Chondrocyte (in vitro differentiated cells): ENCODE measurements at regions not wholly inside any gene's neighbourhood (a gene's known extent, or its start where the extent isn't known, plus 50 kb on each side); places are given as distances from the start of the nearest gene placed in this dataset.

Experiments
- DNase-seq: peaks from one replicate; pipeline ENCODE4 v3.0.0; 2021; ENCODE audit warnings: mixed read lengths, low spot score
- H3K27ac Mint-ChIP-seq: one replicate; pipeline ENCODE4 v1.8.0; 2021; ENCODE audit warnings: mild to moderate bottlenecking, moderate library complexity, mixed read lengths; ENCODE audit not compliant: unreplicated experiment
- H3K27me3 Mint-ChIP-seq: 2 replicates; pipeline ENCODE4 v1.8.0; 2021; ENCODE audit warnings: low read depth, mixed read lengths
- H3K36me3 Mint-ChIP-seq: 2 replicates; pipeline ENCODE4 v1.8.0; 2021; ENCODE audit warnings: low read depth, mixed read lengths
- H3K4me1 Mint-ChIP-seq: 2 replicates; pipeline ENCODE4 v1.8.0; 2021; ENCODE audit warnings: low read depth, mild to moderate bottlenecking, mixed read lengths
- H3K4me3 Mint-ChIP-seq: one replicate; pipeline ENCODE4 v1.8.0; 2021; ENCODE audit warnings: mild to moderate bottlenecking, moderate library complexity, mixed read lengths; ENCODE audit not compliant: unreplicated experiment
- H3K9me3 Mint-ChIP-seq: 2 replicates; pipeline ENCODE4 v1.8.0; 2021; ENCODE audit warnings: low read depth, mixed read lengths
- TF ChIP-seq, protein P1 (sequence below): fragments of 200-600 bp; sonication (generic); IDR thresholded peaks from 2 replicates; pipeline ENCODE4 v1.5.0; 2021; ENCODE audit warnings: antibody characterized with exemption, mild to moderate bottlenecking, moderate library complexity

GRCh38 chr3:118785415-118785814 is 249.2 kb downstream of the IGSF11 start:
- no peaks in the 10 kb centered on the region for H3K36me3 Mint-ChIP-seq
- H3K9me3 Mint-ChIP-seq = no peaks in the 10 kb centered on the region
- TF ChIP-seq, protein P1, sequence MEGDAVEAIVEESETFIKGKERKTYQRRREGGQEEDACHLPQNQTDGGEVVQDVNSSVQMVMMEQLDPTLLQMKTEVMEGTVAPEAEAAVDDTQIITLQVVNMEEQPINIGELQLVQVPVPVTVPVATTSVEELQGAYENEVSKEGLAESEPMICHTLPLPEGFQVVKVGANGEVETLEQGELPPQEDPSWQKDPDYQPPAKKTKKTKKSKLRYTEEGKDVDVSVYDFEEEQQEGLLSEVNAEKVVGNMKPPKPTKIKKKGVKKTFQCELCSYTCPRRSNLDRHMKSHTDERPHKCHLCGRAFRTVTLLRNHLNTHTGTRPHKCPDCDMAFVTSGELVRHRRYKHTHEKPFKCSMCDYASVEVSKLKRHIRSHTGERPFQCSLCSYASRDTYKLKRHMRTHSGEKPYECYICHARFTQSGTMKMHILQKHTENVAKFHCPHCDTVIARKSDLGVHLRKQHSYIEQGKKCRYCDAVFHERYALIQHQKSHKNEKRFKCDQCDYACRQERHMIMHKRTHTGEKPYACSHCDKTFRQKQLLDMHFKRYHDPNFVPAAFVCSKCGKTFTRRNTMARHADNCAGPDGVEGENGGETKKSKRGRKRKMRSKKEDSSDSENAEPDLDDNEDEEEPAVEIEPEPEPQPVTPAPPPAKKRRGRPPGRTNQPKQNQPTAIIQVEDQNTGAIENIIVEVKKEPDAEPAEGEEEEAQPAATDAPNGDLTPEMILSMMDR = no peak
- DNase-seq = no peak
- no peak overlapping the region for H3K27ac Mint-ChIP-seq
- no peaks in the 10 kb centered on the region for H3K4me1 Mint-ChIP-seq
- no peak overlapping the region for H3K4me3 Mint-ChIP-seq
- peaks cover 3% of the 10 kb centered on the region for H3K27me3 Mint-ChIP-seq

- Mint-ChIP-seq H3K36me3 (no peaks in the 10 kb centered on the region), H3K9me3 (no peaks in the 10 kb centered on the region), H3K27me3 (peaks cover 2% of the 10 kb centered on the region), H3K27ac (no peak overlapping the region), H3K4me3 (no peak overlapping the region), H3K4me1 (peaks cover 10% of the 10 kb centered on the region)
- TF ChIP-seq, protein P1 = no peak
- no peak for DNase-seq
Observed at GRCh38 chr3:118791246-118791645, 243.4 kb downstream of the IGSF11 start.

DNA sequence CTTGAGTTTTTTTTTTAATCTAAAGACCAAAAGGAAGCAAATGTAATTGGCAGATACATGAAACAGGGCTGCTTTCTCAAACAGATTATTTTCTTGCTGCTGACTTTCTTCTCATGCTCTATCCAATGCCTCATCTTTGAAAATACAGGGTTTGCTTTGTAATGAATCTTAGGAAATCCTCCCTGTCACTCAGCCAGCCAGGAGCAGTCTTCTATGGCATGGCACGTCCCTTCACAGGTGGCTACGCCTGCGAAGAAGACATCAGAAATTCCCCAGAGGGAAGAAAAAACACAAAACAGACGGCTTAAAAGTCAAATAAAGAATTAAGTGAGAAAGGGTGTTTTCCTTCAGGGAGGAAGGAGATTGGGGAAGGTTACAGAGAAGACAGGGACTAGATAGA is 242.5 kb downstream of the IGSF11 start:
- Mint-ChIP-seq H3K27ac (no peak overlapping the region), H3K36me3 (no peaks in the 10 kb centered on the region), H3K9me3 (no peaks in the 10 kb centered on the region), H3K4me3 (no peak overlapping the region), H3K4me1 (peaks cover 10% of the 10 kb centered on the region), H3K27me3 (peaks cover 2% of the 10 kb centered on the region)
- DNase-seq = no peak
- TF ChIP-seq, protein P1 = no peak

DNA sequence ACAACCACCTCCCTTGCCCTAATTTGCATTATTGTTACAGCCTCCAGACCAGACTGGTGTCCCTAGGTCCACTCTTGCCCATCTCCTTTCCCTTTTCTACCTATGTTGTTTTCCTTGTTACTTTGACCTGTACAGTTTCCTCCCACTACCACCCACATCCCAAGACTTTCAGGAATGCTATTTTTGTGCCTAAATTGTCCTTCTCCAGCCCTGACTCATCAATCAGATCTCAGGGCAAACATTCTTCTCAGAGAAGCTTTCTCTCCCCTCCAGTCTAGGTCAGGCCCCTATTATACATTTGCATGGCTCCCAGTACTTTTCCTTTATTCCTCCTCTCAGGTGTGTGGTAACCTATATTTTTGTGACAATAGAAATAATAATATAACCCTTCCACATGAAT is 241.5 kb downstream of the IGSF11 start:
- peaks cover 2% of the 10 kb centered on the region for H3K27me3 Mint-ChIP-seq
- H3K27ac Mint-ChIP-seq = no peak overlapping the region
- no peaks in the 10 kb centered on the region for H3K36me3 Mint-ChIP-seq
- H3K9me3 Mint-ChIP-seq = no peaks in the 10 kb centered on the region
- TF ChIP-seq, protein P1 = no peak
- peaks cover 10% of the 10 kb centered on the region for H3K4me1 Mint-ChIP-seq
- DNase-seq = no peak
- no peak overlapping the region for H3K4me3 Mint-ChIP-seq

- H3K27me3 Mint-ChIP-seq = peaks cover 11% of the 10 kb centered on the region
- no peak for DNase-seq
- no peaks in the 10 kb centered on the region for H3K9me3 Mint-ChIP-seq
- no peaks in the 10 kb centered on the region for H3K4me1 Mint-ChIP-seq
- no peak overlapping the region for H3K4me3 Mint-ChIP-seq
- H3K27ac Mint-ChIP-seq = no peak overlapping the region
- H3K36me3 Mint-ChIP-seq = no peaks in the 10 kb centered on the region
- TF ChIP-seq, protein P1 = no peak
Observed at GRCh38 chr3:118799303-118799702, 235.3 kb downstream of the IGSF11 start.
